ENCODE measurements at regions not wholly inside any gene's neighbourhood (a gene's known extent, or its start where the extent isn't known, plus 50 kb on each side); places are given as distances from the start of the nearest gene placed in this dataset.

DNA sequence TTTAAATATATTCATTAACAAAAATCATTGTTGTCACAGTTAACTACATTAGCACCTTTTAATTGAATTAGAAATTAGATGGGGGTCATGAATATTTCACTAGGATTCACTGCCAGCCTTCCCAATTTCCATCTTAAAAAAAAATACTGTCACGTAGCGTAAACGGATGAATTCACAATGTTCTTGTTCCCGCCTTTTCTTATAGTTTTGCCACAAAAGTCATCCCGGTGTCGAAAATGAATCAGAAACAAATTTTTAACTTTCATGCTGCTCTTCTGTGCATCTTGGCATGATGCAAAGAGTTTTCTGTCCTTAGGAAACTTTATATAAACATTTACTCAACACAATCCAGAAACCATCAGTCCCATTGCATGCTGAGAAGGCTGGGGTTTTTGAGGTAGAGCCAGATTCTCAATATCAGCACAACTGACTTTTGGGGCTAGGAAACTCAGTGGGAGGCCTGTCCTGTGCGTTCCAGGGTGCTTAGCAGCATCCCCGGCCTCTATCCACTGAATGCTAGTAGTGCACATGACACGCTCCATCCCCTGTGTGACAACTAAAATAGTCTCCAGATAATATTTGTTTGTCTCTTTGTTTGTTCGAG is 252.9 kb upstream of the XYLT1 start:
- Histone ChIP-seq H3K9ac (ENCODE audit: low read length) (no peak overlapping the region), H3K36me3 (ENCODE audit: insufficient read depth, low read length) (no peaks in the 10 kb centered on the region), H3K4me3 (ENCODE audit: low read depth in 1 of 2, low read length in 2 of 2) (no peak overlapping the region), H3K4me1 (ENCODE audit: insufficient read depth, low read length) (no peaks in the 10 kb centered on the region), H3K27ac (ENCODE audit: low read depth, low read length) (no peak overlapping the region), H3K27me3 (ENCODE audit: control insufficient read depth in 1 of 2, insufficient read depth in 2 of 2, low read length in 2 of 2) (no peaks in the 10 kb centered on the region), H3K9me3 (ENCODE audit: low read length) (no peaks in the 10 kb centered on the region)

DNA sequence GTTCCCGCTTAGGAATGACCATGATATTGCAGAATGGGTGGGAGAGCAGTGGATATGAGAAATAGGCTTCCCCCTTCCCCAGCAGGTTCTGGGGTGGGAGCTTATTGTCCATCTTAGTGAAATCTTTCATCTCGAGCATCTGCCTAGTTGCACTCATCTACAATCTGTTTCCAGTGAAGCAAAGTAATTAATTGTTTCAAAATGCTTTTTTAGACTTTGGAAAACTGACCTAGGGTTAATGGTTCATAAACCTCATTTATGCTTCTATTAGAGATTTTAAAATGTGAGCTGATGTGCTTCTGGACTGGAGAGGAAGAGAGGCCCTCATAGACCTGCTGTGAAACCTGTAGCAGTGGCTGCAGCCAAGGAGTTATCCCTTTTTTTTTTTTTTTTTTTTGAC is 247.7 kb upstream of the XYLT1 start:
- H3K27me3 ChIP-seq (ENCODE audit: control insufficient read depth in 1 of 2, insufficient read depth in 2 of 2, low read length in 2 of 2) = no peaks in the 10 kb centered on the region
- H3K9me3 ChIP-seq (ENCODE audit: low read length) = no peaks in the 10 kb centered on the region
- no peak overlapping the region for H3K9ac ChIP-seq (ENCODE audit: low read length)
- H3K27ac ChIP-seq (ENCODE audit: low read depth, low read length) = no peak overlapping the region
- H3K36me3 ChIP-seq (ENCODE audit: insufficient read depth, low read length) = no peaks in the 10 kb centered on the region
- H3K4me3 ChIP-seq (ENCODE audit: low read depth in 1 of 2, low read length in 2 of 2) = no peak overlapping the region
- no peaks in the 10 kb centered on the region for H3K4me1 ChIP-seq (ENCODE audit: insufficient read depth, low read length)

DNA sequence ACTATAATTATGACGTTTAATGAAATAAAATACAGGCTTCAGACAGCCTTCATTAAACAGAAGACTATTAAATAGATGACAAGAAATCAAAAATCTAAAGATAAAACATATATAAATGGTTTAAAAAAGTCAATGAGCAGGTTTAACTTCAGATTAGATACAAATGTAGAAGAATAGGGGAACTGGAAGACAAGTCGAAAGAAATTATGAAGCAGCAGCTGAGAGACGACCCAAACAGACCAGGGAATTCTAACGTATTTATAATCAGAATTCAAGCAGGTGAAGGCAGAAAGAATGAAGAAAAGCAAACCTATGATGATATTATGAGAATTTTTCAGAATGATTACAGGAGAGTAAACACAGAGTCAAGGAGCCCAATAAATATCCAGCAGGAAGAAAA is 235.1 kb upstream of the XYLT1 start:
- Histone ChIP-seq H3K27me3 (ENCODE audit: control insufficient read depth in 1 of 2, insufficient read depth in 2 of 2, low read length in 2 of 2) (no peaks in the 10 kb centered on the region), H3K27ac (ENCODE audit: low read depth, low read length) (no peak overlapping the region), H3K36me3 (ENCODE audit: insufficient read depth, low read length) (no peaks in the 10 kb centered on the region), H3K9me3 (ENCODE audit: low read length) (no peaks in the 10 kb centered on the region), H3K4me3 (ENCODE audit: low read depth in 1 of 2, low read length in 2 of 2) (no peak overlapping the region), H3K9ac (ENCODE audit: low read length) (no peak overlapping the region), H3K4me1 (ENCODE audit: insufficient read depth, low read length) (no peaks in the 10 kb centered on the region)

DNA sequence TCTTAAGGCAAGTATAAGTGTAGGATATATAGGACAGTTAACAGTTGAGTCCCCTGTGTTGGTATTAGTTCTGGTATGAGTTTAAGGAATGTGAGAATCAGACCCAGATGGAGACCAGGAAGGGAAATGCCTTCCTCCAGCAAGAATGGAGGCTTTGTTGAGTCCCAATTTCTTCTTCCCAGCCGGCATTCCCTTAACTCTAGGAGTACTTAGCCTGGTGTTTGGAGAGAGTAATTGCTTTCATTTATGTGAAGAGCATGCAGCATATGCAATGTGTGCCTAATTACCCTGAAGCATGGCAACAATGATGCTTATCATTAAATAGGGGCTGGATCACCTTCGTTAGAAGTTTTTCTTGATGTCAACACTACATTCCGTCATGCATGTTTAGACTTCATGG is 225.9 kb upstream of the XYLT1 start:
- H3K27ac ChIP-seq (ENCODE audit: low read depth, low read length) = no peak overlapping the region
- no peaks in the 10 kb centered on the region for H3K9me3 ChIP-seq (ENCODE audit: low read length)
- H3K9ac ChIP-seq (ENCODE audit: low read length) = no peak overlapping the region
- H3K27me3 ChIP-seq (ENCODE audit: control insufficient read depth in 1 of 2, insufficient read depth in 2 of 2, low read length in 2 of 2) = no peaks in the 10 kb centered on the region
- H3K4me3 ChIP-seq (ENCODE audit: low read depth in 1 of 2, low read length in 2 of 2) = no peak overlapping the region
- no peaks in the 10 kb centered on the region for H3K36me3 ChIP-seq (ENCODE audit: insufficient read depth, low read length)
- no peaks in the 10 kb centered on the region for H3K4me1 ChIP-seq (ENCODE audit: insufficient read depth, low read length)

DNA sequence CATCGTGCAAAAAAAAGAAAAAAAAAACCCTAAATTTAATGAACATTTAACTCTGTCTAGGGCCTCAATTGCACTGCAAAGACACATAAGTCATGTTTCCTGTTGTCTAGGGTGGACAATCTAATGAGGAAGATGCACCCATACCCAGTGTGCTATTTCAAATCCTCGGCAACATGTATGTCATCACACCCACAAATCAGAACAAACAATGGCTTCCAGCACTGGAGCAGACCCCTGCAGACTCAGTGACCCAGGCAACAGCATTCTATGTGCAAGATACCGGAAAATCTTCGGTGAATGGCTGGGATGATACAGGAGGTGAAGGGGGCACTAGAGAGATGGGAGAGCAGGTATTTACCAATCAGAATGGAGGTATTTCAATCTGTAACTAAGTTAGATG is 221.7 kb upstream of the XYLT1 start:
- H3K4me3 ChIP-seq (ENCODE audit: low read depth in 1 of 2, low read length in 2 of 2) = no peak overlapping the region
- no peaks in the 10 kb centered on the region for H3K27me3 ChIP-seq (ENCODE audit: control insufficient read depth in 1 of 2, insufficient read depth in 2 of 2, low read length in 2 of 2)
- H3K36me3 ChIP-seq (ENCODE audit: insufficient read depth, low read length) = no peaks in the 10 kb centered on the region
- no peak overlapping the region for H3K27ac ChIP-seq (ENCODE audit: low read depth, low read length)
- no peaks in the 10 kb centered on the region for H3K9me3 ChIP-seq (ENCODE audit: low read length)
- H3K4me1 ChIP-seq (ENCODE audit: insufficient read depth, low read length) = no peaks in the 10 kb centered on the region
- H3K9ac ChIP-seq (ENCODE audit: low read length) = no peak overlapping the region

DNA sequence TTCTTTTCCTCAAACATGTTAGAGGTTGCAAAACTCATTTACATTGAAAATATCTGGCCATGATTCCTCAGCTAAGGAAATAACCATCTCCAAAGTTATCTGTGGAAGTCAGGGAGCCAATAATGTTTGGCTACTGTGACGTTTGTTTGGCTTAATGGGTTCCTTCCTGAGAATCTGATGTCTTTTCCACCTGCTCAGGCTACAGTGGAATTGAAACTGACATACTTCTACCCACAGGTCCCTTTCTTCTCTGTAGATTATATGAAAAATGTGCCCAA is 221.1 kb upstream of the XYLT1 start:
- Histone ChIP-seq H3K4me3 (ENCODE audit: low read depth in 1 of 2, low read length in 2 of 2) (no peak overlapping the region), H3K27me3 (ENCODE audit: control insufficient read depth in 1 of 2, insufficient read depth in 2 of 2, low read length in 2 of 2) (no peaks in the 10 kb centered on the region), H3K9me3 (ENCODE audit: low read length) (no peaks in the 10 kb centered on the region), H3K27ac (ENCODE audit: low read depth, low read length) (no peak overlapping the region), H3K36me3 (ENCODE audit: insufficient read depth, low read length) (no peaks in the 10 kb centered on the region), H3K9ac (ENCODE audit: low read length) (no peak overlapping the region), H3K4me1 (ENCODE audit: insufficient read depth, low read length) (no peaks in the 10 kb centered on the region)

DNA sequence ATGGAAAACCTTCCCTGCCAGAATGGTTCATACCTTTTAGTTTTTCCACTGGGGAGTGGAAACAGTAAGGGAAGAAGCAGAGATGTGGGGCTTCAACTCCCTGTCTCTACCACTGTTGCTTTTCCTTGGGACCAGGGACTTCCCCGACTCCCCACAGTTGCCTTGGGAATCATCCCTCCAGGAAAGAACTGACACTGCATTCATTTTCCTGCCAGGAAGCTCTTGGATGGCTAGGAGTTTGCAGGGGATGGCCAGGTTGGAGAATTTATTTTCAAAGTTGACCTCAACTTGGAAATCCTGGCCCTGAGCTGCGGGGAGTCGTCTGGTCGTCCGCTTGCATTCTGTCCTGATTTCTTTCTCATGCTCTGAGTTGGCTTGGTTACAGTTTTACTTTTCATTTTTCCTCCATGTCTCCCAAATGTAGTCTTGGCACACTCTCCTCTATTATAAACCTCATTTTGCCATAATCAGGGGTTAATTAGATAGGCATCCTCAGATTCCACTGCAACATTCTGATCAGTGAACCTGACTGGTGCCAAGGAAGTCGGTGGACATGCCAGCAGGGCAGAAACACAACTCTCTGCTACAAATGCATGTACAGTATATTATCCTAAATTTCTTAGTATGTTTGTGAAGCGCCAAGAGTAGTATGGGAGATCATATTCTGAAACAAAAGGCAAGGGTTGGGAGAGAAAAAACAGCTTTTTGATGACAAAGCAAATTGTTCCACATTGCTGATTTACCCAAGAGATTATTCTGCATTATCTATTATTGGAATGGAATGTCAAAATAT is 220.5 kb upstream of the XYLT1 start:
- H3K27me3 ChIP-seq (ENCODE audit: control insufficient read depth in 1 of 2, insufficient read depth in 2 of 2, low read length in 2 of 2) = no peaks in the 10 kb centered on the region
- H3K36me3 ChIP-seq (ENCODE audit: insufficient read depth, low read length) = no peaks in the 10 kb centered on the region
- H3K9me3 ChIP-seq (ENCODE audit: low read length) = no peaks in the 10 kb centered on the region
- no peak overlapping the region for H3K27ac ChIP-seq (ENCODE audit: low read depth, low read length)
- H3K4me3 ChIP-seq (ENCODE audit: low read depth in 1 of 2, low read length in 2 of 2) = no peak overlapping the region
- no peak overlapping the region for H3K9ac ChIP-seq (ENCODE audit: low read length)
- no peaks in the 10 kb centered on the region for H3K4me1 ChIP-seq (ENCODE audit: insufficient read depth, low read length)

DNA sequence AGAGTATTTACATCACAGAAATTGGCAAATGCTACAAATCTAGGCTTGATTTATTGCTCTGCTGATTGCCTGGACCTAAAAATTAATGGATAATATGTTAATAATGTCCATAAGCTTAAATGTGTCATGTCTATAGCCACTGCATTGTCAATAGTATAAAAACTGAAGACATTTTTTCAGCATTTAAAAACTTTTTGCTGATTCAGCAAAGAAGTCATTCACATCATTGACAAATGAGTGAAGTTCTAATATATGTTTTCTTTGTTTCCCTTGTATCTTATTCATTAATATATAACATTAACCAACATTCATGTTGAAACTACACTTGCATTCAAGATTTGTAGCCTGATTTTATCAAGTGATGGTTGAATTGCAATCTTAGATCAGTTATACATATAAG is 214.7 kb upstream of the XYLT1 start:
- Histone ChIP-seq H3K9me3 (ENCODE audit: low read length) (no peaks in the 10 kb centered on the region), H3K27me3 (ENCODE audit: control insufficient read depth in 1 of 2, insufficient read depth in 2 of 2, low read length in 2 of 2) (no peaks in the 10 kb centered on the region), H3K36me3 (ENCODE audit: insufficient read depth, low read length) (no peaks in the 10 kb centered on the region), H3K27ac (ENCODE audit: low read depth, low read length) (no peak overlapping the region), H3K4me3 (ENCODE audit: low read depth in 1 of 2, low read length in 2 of 2) (no peak overlapping the region), H3K4me1 (ENCODE audit: insufficient read depth, low read length) (no peaks in the 10 kb centered on the region), H3K9ac (ENCODE audit: low read length) (no peak overlapping the region)

DNA sequence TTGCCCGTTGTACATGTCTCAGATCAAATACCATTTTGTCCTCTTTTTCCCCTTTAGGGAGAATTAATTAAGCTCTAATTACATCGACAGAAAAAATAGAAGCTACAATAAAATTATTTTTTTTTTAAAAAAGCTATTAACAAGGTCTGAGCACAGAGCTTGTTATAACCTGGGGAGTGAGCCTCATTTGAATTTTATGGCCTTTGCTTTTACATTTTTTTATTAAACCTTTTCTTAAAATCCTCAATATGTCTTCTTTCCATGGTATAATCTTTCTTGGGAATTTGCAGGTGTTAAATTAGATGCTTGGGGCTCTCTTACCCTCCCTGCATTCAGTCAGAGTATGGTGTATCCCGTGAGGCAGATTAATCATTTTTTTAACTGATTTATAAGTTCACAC is 212.5 kb upstream of the XYLT1 start:
- no peak overlapping the region for H3K4me3 ChIP-seq (ENCODE audit: low read depth in 1 of 2, low read length in 2 of 2)
- no peak overlapping the region for H3K27ac ChIP-seq (ENCODE audit: low read depth, low read length)

DNA sequence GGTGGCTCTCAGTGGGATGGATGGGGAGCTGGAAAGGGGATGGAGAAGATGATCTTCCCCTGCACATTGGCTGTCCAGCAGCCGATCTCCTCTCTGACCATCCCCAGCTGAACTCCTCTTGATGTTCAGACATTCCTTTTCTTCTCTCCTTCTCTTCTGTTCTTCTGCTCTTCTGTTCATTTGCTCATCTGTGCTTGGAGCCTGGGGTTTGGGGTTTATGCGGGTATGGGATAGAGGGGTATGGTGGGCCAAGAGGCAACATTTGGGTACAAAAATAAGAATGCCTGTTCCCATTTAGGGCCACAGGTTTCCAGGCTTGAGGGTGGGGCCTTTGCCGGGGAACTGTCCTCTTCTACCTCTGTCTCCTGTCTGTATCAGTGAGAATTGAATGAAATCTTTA is 205.4 kb upstream of the XYLT1 start:
- no peak overlapping the region for H3K9ac ChIP-seq (ENCODE audit: low read length)

More for the DNA sequence above, 212.5 kb upstream of the XYLT1 start:
- Histone ChIP-seq H3K27me3 (ENCODE audit: control insufficient read depth in 1 of 2, insufficient read depth in 2 of 2, low read length in 2 of 2) (no peaks in the 10 kb centered on the region), H3K36me3 (ENCODE audit: insufficient read depth, low read length) (no peaks in the 10 kb centered on the region), H3K4me1 (ENCODE audit: insufficient read depth, low read length) (no peaks in the 10 kb centered on the region), H3K9ac (ENCODE audit: low read length) (no peak overlapping the region), H3K9me3 (ENCODE audit: low read length) (no peaks in the 10 kb centered on the region)

DNA sequence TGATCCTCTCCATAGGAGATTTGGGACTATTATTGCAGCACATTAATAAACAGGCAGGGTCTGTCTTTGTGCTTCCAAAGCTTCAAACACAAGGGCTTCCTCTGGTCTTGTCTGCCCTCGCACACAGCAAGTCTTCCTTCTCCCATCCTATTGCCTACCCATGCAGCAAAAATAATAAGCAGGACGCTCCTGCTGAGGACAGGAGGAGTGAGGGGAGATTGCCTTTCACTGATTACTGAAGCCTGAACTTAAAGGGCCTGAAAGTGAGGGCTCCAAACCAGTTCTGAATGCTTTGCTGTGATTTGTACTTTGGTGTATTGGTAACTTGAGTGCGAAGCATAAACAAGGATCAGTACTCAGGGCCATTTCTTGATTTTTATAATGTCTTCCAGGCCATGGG is 197.6 kb upstream of the XYLT1 start:
- H3K4me3 ChIP-seq (ENCODE audit: low read depth in 1 of 2, low read length in 2 of 2) = no peak overlapping the region
- H3K9ac ChIP-seq (ENCODE audit: low read length) = no peak overlapping the region
- no peaks in the 10 kb centered on the region for H3K9me3 ChIP-seq (ENCODE audit: low read length)
- no peaks in the 10 kb centered on the region for H3K4me1 ChIP-seq (ENCODE audit: insufficient read depth, low read length)
- no peaks in the 10 kb centered on the region for H3K36me3 ChIP-seq (ENCODE audit: insufficient read depth, low read length)
- H3K27me3 ChIP-seq (ENCODE audit: control insufficient read depth in 1 of 2, insufficient read depth in 2 of 2, low read length in 2 of 2) = no peaks in the 10 kb centered on the region
- no peak overlapping the region for H3K27ac ChIP-seq (ENCODE audit: low read depth, low read length)

More for the DNA sequence above, 205.4 kb upstream of the XYLT1 start:
- H3K27ac ChIP-seq (ENCODE audit: low read depth, low read length) = no peak overlapping the region
- H3K36me3 ChIP-seq (ENCODE audit: insufficient read depth, low read length) = no peaks in the 10 kb centered on the region
- H3K4me1 ChIP-seq (ENCODE audit: insufficient read depth, low read length) = no peaks in the 10 kb centered on the region
- no peaks in the 10 kb centered on the region for H3K27me3 ChIP-seq (ENCODE audit: control insufficient read depth in 1 of 2, insufficient read depth in 2 of 2, low read length in 2 of 2)
- no peak overlapping the region for H3K4me3 ChIP-seq (ENCODE audit: low read depth in 1 of 2, low read length in 2 of 2)
- H3K9me3 ChIP-seq (ENCODE audit: low read length) = no peaks in the 10 kb centered on the region

DNA sequence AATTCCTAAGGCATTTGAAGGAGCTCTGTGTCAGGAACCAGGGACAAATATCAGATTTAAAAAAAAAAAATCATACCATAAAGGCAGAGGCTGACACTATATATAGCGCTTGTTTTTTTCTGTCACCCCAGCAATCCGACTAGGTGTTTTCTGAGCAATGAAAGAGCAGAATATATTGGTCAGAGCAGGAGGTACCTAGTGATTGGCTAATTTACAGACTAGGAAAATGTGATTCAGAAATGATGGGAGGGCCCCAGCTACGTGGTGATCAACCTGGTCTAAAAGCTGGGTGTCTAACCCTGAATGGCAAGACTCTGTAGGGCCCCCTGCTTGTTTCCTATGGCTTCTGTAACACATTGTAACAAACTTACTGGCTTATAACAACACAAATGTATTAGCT is 195.5 kb upstream of the XYLT1 start:
- Histone ChIP-seq H3K27me3 (ENCODE audit: control insufficient read depth in 1 of 2, insufficient read depth in 2 of 2, low read length in 2 of 2) (no peaks in the 10 kb centered on the region), H3K4me1 (ENCODE audit: insufficient read depth, low read length) (no peaks in the 10 kb centered on the region), H3K4me3 (ENCODE audit: low read depth in 1 of 2, low read length in 2 of 2) (no peak overlapping the region), H3K9me3 (ENCODE audit: low read length) (peaks cover 4% of the 10 kb centered on the region), H3K36me3 (ENCODE audit: insufficient read depth, low read length) (no peaks in the 10 kb centered on the region), H3K9ac (ENCODE audit: low read length) (no peak overlapping the region), H3K27ac (ENCODE audit: low read depth, low read length) (no peak overlapping the region)

Measured in muscle layer of colon (tissue), 2 donors.